ENCODE measurements at regions not wholly inside any gene's neighbourhood (a gene's known extent, or its start where the extent isn't known, plus 50 kb on each side); places are given as distances from the start of the nearest gene placed in this dataset.

DNA sequence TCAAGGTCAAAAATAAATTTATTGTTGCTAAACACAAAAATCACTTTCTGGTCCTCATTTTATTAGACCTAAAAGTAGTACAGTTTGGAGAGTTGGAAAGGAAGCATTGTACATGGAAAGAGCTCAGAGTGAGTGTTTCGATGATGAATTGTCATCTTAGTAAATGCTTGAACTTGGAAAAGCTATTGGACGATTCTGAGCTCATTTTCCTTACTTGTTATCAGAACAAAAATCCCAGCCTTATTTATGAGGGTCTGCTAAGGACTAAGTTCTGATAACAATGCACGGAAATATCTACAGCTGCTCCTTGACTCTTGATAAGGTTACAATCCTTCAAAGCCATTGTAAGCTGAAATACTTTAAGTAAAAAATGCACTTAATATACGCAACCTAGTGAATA, 710.0 kb upstream of the PTBP2 start:
- no peaks in the 10 kb centered on the region for H3K27me3 Mint-ChIP-seq (ENCODE audit: low read depth)
- no peaks in the 10 kb centered on the region for H3K4me1 Mint-ChIP-seq (ENCODE audit: low read depth)
- no peak overlapping the region for H3K27ac Mint-ChIP-seq
- no peaks in the 10 kb centered on the region for H3K36me3 Mint-ChIP-seq (ENCODE audit: low read depth)
- H3K4me3 Mint-ChIP-seq, result no peak overlapping the region
- DNase-seq (ENCODE audit: low spot score), result no peak
- peaks cover 7% of the 10 kb centered on the region for H3K9me3 Mint-ChIP-seq

DNA sequence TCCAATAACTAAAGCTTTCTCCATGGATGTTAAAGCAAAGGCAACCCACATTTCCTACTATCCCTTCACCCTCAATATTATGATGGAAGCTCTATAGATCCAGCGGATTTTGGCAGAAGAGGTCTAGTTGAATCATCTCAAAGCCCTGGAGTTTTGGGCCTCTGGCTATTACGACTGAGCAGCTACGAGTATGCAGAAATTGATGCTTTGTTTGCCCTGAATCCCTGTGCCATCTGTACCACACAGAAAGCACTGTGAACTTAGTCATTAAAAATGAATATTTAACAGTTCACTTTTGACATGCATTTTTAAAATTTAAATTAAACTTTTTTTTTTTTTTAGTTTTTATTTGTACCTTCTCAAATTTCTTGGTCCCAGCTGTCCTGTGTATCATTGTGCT, 705.4 kb upstream of the PTBP2 start:
- DNase-seq (ENCODE audit: low spot score), result no peak
- Mint-ChIP-seq H3K36me3 (ENCODE audit: low read depth) (no peaks in the 10 kb centered on the region), H3K9me3 (peaks cover 7% of the 10 kb centered on the region), H3K27me3 (ENCODE audit: low read depth) (no peaks in the 10 kb centered on the region), H3K4me3 (no peak overlapping the region), H3K27ac (no peak overlapping the region), H3K4me1 (ENCODE audit: low read depth) (no peaks in the 10 kb centered on the region)

DNA sequence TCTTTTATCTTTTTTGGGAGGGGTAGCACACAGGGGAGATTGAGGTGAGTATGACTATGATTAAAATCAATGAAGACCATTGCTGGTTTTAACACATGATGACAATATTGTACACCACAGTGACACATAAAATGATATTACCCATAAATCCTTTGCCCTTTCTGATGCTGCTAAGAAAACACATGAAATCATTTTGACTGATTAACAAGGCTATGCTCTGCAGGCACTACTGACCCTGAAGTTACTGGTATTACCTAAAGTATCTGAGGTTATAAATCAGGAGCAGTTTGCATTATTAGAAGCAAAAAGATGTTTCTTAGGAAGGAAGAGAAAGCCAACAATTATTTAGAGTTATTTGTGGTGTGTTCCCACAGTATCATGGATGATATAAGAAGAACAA, 701.2 kb upstream of the PTBP2 start:
- DNase-seq (ENCODE audit: low spot score), result no peak
- no peaks in the 10 kb centered on the region for H3K9me3 Mint-ChIP-seq
- no peak overlapping the region for H3K4me3 Mint-ChIP-seq
- H3K27ac Mint-ChIP-seq, result no peak overlapping the region
- no peaks in the 10 kb centered on the region for H3K36me3 Mint-ChIP-seq (ENCODE audit: low read depth)
- H3K4me1 Mint-ChIP-seq (ENCODE audit: low read depth), result no peaks in the 10 kb centered on the region
- H3K27me3 Mint-ChIP-seq (ENCODE audit: low read depth), result no peaks in the 10 kb centered on the region

DNA sequence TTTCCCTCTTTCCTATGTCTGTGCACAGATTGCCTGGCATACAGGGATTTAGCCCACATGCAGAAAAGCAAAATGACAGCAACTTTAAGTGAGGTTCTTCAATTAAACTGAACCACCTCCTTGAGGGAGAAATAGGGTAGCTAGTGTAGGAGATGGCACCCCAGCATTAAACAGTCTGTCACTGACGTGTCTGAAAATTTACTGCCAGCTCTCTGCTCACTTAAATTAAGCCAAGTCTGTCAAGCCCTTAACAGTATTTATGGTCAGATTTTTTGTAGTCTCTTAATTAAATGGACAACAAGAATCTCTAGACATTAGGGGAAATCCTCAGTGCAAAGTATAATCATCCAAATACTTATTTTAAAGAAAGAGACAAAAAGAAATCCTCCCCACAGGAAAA, 696.5 kb upstream of the PTBP2 start:
- no peak overlapping the region for H3K4me3 Mint-ChIP-seq
- H3K36me3 Mint-ChIP-seq (ENCODE audit: low read depth), result no peaks in the 10 kb centered on the region
- no peaks in the 10 kb centered on the region for H3K27me3 Mint-ChIP-seq (ENCODE audit: low read depth)
- H3K4me1 Mint-ChIP-seq (ENCODE audit: low read depth), result no peaks in the 10 kb centered on the region
- no peak for DNase-seq (ENCODE audit: low spot score)
- H3K9me3 Mint-ChIP-seq, result no peaks in the 10 kb centered on the region
- no peak overlapping the region for H3K27ac Mint-ChIP-seq

DNA sequence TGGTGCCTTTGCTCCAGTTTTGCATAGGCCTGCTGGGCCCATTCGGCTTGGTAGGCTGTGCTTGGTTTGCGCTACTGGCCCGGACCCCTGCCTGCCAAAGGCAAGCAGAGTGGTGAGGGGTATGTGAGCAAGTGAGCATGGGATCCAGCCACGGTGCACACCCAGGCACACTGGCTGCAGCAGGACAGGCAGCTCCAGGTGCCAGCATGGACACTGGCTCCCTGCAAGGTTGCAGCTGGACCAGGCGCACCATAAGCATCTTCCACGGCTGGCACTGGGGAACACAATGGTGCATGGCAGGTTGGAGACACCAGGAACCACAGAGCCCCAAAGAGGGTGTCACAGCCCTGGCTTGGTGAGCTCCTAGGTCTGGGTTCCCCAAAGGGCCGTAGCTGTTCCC, 693.5 kb upstream of the PTBP2 start:
- H3K27me3 Mint-ChIP-seq (ENCODE audit: low read depth), result no peaks in the 10 kb centered on the region
- no peak for DNase-seq (ENCODE audit: low spot score)
- no peaks in the 10 kb centered on the region for H3K36me3 Mint-ChIP-seq (ENCODE audit: low read depth)
- H3K4me3 Mint-ChIP-seq, result no peak overlapping the region
- H3K27ac Mint-ChIP-seq, result no peak overlapping the region
- H3K9me3 Mint-ChIP-seq, result no peaks in the 10 kb centered on the region
- no peaks in the 10 kb centered on the region for H3K4me1 Mint-ChIP-seq (ENCODE audit: low read depth)

DNA sequence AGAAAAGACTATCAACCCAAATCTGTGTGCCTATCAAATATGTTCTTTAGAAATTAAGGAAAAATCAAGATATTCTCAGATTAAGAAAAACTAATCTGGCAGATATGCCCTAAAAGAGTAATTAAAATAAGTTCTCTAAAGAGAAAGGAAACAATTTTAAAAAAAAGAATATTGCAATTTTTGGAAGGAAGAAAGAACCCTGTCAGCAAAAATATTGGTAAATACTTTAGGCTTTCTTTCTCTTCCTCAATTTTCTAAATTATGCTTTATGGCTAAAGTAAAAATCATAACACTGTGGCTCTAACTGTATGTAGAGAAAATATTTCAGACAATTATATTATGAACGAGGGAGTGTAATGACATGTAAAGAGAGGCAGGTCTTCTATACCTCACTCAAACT, 691.3 kb upstream of the PTBP2 start:
- H3K9me3 Mint-ChIP-seq, result no peaks in the 10 kb centered on the region
- no peak for DNase-seq (ENCODE audit: low spot score)

DNA sequence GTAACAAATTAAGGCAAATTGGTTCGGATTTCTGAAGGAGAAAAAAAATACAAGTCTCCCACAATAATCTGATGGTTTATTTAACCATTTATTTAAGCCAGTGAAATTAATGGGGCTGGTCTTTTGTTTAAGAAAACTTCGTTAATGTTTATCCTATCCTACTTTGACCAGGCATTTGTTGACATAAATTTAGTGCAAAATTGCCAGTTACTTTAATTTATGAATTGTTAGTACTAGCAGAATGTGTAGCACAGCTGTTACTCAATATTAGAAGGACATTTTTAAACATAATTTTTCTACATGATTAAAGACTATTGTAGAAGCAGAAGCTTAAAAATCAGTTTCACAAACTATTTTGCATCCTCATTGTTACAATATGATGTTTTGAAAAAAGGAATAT, 687.6 kb upstream of the PTBP2 start:
- Mint-ChIP-seq H3K27me3 (ENCODE audit: low read depth) (no peaks in the 10 kb centered on the region), H3K27ac (no peak overlapping the region), H3K9me3 (no peaks in the 10 kb centered on the region), H3K4me1 (ENCODE audit: low read depth) (no peaks in the 10 kb centered on the region), H3K36me3 (ENCODE audit: low read depth) (no peaks in the 10 kb centered on the region), H3K4me3 (no peak overlapping the region)
- DNase-seq (ENCODE audit: low spot score), result no peak

More for the DNA sequence above, 691.3 kb upstream of the PTBP2 start:
- no peaks in the 10 kb centered on the region for H3K36me3 Mint-ChIP-seq (ENCODE audit: low read depth)
- no peaks in the 10 kb centered on the region for H3K4me1 Mint-ChIP-seq (ENCODE audit: low read depth)
- H3K4me3 Mint-ChIP-seq, result no peak overlapping the region
- no peak overlapping the region for H3K27ac Mint-ChIP-seq
- no peaks in the 10 kb centered on the region for H3K27me3 Mint-ChIP-seq (ENCODE audit: low read depth)

DNA sequence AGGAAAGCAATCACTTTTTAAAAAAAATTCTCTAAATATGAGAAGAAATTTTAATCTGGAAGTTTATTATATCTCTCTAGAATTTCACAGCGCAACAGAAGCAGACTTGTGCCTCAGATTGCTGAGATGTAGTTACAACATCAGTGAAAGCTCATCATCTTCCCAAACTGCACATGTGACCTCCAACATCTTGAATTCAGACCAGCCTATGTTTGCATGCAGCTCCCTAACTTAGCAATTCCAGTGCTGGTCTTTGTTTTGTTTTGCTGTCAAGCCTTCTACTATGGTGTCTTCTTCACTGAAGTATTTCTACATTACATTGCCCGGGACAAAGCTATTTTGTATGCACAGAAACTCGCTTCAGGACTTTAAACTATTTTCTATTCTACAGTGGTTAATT, 684.8 kb upstream of the PTBP2 start:
- H3K4me1 Mint-ChIP-seq (ENCODE audit: low read depth), result no peaks in the 10 kb centered on the region
- H3K27ac Mint-ChIP-seq, result no peak overlapping the region
- H3K36me3 Mint-ChIP-seq (ENCODE audit: low read depth), result no peaks in the 10 kb centered on the region
- no peak for DNase-seq (ENCODE audit: low spot score)
- H3K27me3 Mint-ChIP-seq (ENCODE audit: low read depth), result no peaks in the 10 kb centered on the region
- peaks cover 4% of the 10 kb centered on the region for H3K9me3 Mint-ChIP-seq
- no peak overlapping the region for H3K4me3 Mint-ChIP-seq

DNA sequence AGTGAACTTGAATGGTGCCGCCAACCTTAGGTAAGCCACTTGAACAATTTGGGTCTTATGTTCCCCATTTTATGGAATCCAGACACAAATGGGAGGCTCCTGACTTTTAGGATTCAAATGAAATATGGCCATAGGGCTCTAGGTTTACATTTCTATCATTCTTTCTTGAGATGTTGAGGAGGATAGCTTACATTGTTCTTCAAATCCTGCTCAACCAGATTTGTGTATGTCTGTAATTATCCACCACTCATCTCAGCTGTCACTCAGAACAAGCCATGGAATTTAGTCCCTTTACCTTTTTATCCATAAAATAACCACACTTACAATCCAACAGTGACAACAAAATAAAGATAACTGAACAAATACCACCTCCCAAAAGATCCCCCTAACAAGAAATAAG, 682.9 kb upstream of the PTBP2 start:
- H3K27ac Mint-ChIP-seq, result no peak overlapping the region
- no peak overlapping the region for H3K4me3 Mint-ChIP-seq
- no peak for DNase-seq (ENCODE audit: low spot score)
- peaks cover 8% of the 10 kb centered on the region for H3K9me3 Mint-ChIP-seq
- no peaks in the 10 kb centered on the region for H3K4me1 Mint-ChIP-seq (ENCODE audit: low read depth)
- no peaks in the 10 kb centered on the region for H3K27me3 Mint-ChIP-seq (ENCODE audit: low read depth)
- no peaks in the 10 kb centered on the region for H3K36me3 Mint-ChIP-seq (ENCODE audit: low read depth)

DNA sequence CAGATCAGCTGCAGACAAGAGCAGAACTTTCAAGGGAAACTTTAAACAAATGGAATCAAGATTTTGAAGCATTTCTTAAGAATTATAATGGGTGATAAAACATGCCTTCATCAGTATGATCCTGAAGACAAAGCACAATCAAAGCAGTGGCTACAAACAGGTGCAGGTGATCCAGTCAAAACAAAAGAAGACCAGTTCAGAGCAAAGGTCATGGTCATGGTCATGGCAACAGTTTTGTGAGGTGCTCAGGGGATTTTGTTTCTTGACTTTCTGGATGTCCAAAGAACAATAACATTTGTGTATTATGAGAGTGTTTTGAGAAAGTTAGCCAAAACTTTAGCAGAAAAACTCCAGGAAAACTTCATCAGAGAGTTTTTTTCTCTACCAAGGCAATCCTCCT, 681.7 kb upstream of the PTBP2 start:
- no peak for DNase-seq (ENCODE audit: low spot score)
- H3K4me3 Mint-ChIP-seq, result no peak overlapping the region
- H3K9me3 Mint-ChIP-seq, result peaks cover 8% of the 10 kb centered on the region
- H3K27me3 Mint-ChIP-seq (ENCODE audit: low read depth), result no peaks in the 10 kb centered on the region
- no peaks in the 10 kb centered on the region for H3K36me3 Mint-ChIP-seq (ENCODE audit: low read depth)
- H3K4me1 Mint-ChIP-seq (ENCODE audit: low read depth), result no peaks in the 10 kb centered on the region
- no peak overlapping the region for H3K27ac Mint-ChIP-seq

DNA sequence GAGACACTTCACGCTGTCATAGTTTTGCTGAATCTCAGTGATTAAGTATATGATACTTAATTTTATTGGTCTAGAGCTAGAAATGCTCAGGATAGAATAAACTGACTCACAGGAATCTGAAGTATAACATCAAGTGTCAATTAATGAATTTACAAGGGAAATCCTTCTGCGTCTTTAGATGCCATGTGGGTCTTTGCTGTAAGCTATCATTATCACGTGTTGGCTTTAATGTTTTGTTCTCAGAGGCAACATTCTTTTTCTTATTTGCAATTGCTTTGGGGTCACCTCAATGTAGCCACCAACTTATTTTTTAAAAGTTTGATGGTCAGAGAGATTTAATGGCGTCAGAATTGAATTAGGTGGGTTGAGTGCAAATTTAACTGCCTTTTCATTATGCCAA, 680.1 kb upstream of the PTBP2 start:
- Mint-ChIP-seq H3K4me1 (ENCODE audit: low read depth) (no peaks in the 10 kb centered on the region), H3K4me3 (no peak overlapping the region), H3K27me3 (ENCODE audit: low read depth) (no peaks in the 10 kb centered on the region), H3K36me3 (ENCODE audit: low read depth) (no peaks in the 10 kb centered on the region), H3K9me3 (peaks cover 8% of the 10 kb centered on the region), H3K27ac (no peak overlapping the region)
- DNase-seq (ENCODE audit: low spot score), result no peak

DNA sequence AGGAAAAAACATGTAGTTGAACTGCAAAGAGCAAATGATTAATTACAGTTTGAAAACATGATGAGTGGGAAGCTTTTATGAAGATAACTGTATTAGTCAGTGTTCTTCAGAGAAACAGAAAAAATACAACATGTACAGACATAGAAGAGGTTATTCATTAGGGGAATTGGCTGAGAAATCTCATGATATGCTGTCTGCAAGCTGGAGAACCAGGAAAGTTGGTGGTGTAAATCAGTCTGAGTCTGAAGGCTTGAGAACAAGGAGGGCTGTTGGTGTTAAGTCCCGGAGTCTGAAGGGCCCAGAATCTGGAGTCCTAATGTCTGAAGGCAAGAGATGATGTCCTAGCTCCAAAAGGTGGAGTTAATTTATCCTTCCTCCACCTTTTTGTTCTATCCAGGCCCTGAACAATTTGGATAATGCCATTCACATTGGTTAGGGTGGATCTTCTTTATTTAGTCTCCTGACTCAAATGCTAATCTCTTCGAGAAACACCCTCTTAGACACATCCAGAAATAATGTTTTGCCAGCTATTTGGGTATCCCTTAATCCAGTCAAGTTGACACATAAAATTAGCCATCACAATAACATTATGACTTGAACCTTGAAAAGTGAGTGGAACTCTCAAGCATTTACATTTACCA, 672.9 kb upstream of the PTBP2 start:
- Mint-ChIP-seq H3K36me3 (ENCODE audit: low read depth) (no peaks in the 10 kb centered on the region), H3K27ac (no peak overlapping the region), H3K27me3 (ENCODE audit: low read depth) (no peaks in the 10 kb centered on the region), H3K9me3 (peaks cover 4% of the 10 kb centered on the region), H3K4me1 (ENCODE audit: low read depth) (no peaks in the 10 kb centered on the region), H3K4me3 (no peak overlapping the region)
- DNase-seq (ENCODE audit: low spot score), result no peak

DNA sequence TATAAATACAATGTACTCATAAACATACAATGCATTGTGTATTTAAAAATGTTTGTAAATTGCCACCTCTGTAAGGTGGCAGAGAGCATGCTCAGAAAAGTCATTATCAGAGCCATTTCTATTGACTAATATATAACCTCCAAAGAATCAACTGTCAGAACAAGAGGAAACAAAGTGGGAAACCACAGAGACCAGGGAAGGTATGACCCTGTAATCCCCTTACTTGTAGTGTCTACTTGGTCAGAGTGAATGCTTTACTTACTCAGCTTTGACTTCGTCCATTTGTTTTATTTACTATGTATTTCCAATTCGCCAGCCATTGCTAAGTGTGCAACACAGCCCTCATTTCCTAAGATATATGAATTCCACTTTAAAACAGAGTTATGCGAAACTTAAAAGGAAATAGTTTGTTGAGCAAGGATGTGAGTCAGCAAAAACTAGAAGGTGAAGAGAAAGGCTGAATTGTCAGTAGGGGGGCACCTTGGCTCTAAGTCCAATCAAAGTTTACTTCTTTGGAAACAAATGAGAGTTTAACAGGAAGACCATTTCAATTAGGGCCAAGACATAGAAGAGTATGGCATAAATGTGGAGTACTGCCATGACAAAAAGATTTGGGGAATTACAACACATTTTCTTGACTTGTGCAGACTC, 671.7 kb upstream of the PTBP2 start:
- peaks cover 13% of the 10 kb centered on the region for H3K9me3 Mint-ChIP-seq
- no peaks in the 10 kb centered on the region for H3K27me3 Mint-ChIP-seq (ENCODE audit: low read depth)
- DNase-seq (ENCODE audit: low spot score), result no peak
- no peak overlapping the region for H3K27ac Mint-ChIP-seq
- H3K36me3 Mint-ChIP-seq (ENCODE audit: low read depth), result no peaks in the 10 kb centered on the region
- H3K4me3 Mint-ChIP-seq, result no peak overlapping the region
- H3K4me1 Mint-ChIP-seq (ENCODE audit: low read depth), result no peaks in the 10 kb centered on the region

DNA sequence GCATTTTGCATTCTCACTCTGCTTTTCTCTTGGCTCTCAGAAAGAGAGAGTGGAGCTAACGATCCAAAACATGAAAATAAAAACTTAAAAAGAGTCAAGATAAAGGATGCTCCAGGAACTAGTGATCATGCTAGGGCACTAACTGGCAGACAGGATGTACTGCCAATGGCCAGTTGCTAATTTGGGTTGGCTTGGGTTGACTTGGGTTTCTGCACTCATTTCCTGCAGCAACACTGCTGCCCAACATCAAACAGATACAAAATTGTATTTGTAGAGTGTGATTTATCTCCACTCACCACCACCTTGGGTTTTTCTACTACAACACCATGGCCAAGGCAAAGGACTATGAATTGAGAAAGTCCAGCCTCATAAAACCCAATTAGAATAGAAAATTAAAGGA, 662.3 kb upstream of the PTBP2 start:
- peaks cover 15% of the 10 kb centered on the region for H3K9me3 Mint-ChIP-seq
- no peaks in the 10 kb centered on the region for H3K4me1 Mint-ChIP-seq (ENCODE audit: low read depth)
- H3K36me3 Mint-ChIP-seq (ENCODE audit: low read depth), result no peaks in the 10 kb centered on the region
- DNase-seq (ENCODE audit: low spot score), result no peak
- H3K27me3 Mint-ChIP-seq (ENCODE audit: low read depth), result no peaks in the 10 kb centered on the region
- H3K27ac Mint-ChIP-seq, result no peak overlapping the region
- no peak overlapping the region for H3K4me3 Mint-ChIP-seq

DNA sequence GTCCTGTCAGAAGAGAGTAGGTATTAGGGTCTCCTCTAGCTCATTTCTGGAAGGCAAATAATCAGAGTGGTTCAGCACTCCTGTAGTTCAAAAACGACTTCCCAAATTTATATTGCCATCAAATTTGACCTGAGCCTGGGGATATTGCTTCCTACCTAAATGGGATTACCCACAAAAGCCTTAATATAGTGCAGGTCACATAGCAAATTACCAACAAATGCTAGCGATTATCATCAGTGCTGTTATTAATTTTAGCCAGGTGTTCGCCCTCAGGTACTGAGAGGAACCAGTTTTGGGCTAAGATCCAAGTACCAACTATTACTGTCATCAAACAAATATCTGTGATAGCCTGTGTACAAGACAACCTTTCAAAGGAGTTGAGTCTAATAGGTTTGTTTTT, 661.8 kb upstream of the PTBP2 start:
- Mint-ChIP-seq H3K9me3 (peaks cover 11% of the 10 kb centered on the region), H3K4me1 (ENCODE audit: low read depth) (no peaks in the 10 kb centered on the region), H3K4me3 (no peak overlapping the region), H3K27me3 (ENCODE audit: low read depth) (no peaks in the 10 kb centered on the region), H3K27ac (no peak overlapping the region), H3K36me3 (ENCODE audit: low read depth) (no peaks in the 10 kb centered on the region)
- DNase-seq (ENCODE audit: low spot score), result no peak
